Cerebellar nuclear complex (tissue), 1 donor: ENCODE measurements at regions not wholly inside any gene's neighbourhood (a gene's known extent, or its start where the extent isn't known, plus 50 kb on each side); places are given as distances from the start of the nearest gene placed in this dataset.

Source experiments
- DNase-seq, 2 experiments: peaks; one replicate each; lab custom pipeline; 2025; lab: John Stamatoyannopoulos, UW

DNA sequence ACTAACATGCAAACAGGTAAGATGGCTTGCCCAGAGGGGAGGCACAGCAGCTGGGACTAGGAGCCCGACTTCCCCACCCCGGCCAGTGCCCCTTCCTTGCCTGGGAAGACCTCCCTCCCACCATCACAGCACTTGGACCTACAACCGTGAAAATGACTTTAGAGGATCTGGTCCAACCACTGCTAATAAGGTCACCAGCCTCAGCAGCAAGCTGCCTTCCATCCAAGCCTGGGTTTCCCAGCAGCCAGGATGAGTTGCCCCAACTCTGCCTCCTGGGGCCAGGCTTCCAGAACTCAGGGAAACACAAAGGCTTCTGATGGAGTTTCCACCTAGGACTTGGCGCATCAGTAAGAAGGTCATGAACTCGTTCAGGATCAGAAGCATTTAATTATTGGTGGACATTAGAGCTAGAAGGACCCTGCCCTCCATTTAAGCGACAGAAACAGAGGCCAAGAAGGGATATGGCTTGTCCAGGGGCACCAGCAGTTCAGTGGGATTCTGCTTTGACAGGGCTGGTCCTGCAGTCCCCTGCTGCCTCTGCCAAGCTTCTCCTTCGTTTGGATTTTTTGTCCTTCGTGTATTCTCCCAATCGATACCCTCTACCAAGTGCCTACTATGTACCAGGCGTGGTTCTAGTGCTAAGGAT is 403.0 kb upstream of the ID2 start:
- no peak for DNase-seq

DNA sequence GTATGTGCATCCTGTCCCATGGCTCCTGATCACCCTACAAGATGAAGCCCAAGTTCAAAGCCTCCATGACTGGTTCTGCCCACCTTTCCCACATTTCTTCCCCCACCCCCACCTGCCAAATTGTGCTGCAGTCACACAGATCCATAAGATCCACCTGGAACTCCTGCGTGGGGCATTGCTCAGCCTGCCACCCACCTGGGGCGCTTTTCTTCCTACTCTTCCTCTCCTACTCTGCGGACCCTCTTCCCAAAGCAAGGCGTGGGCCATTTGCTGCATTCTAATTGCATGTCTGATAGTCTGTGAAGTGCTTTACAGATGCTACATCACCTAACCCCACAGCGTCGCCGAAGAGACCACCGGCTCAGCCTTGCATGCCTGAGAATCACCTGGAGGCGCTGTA is 402.4 kb upstream of the ID2 start:
- no peak for DNase-seq

DNA sequence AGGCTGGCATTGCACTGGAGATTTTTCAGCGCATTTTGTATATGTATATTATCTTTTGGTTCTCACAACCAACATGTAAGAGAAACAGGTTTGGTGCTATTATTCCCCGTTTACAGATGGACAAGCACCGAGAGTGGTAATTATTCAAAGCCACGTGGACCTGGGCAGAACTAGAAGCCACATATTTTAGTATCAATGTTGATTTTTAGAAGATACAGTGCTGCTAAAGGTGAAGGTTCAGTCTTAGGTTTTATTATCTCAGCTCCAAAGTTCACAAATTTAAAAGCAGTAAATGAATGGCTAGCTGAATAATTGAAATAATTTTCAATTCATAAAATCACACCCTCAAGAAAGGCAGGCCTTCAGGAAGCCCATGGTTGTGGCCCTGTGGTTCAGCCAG is 400.6 kb upstream of the ID2 start:
- no peak for DNase-seq

DNA sequence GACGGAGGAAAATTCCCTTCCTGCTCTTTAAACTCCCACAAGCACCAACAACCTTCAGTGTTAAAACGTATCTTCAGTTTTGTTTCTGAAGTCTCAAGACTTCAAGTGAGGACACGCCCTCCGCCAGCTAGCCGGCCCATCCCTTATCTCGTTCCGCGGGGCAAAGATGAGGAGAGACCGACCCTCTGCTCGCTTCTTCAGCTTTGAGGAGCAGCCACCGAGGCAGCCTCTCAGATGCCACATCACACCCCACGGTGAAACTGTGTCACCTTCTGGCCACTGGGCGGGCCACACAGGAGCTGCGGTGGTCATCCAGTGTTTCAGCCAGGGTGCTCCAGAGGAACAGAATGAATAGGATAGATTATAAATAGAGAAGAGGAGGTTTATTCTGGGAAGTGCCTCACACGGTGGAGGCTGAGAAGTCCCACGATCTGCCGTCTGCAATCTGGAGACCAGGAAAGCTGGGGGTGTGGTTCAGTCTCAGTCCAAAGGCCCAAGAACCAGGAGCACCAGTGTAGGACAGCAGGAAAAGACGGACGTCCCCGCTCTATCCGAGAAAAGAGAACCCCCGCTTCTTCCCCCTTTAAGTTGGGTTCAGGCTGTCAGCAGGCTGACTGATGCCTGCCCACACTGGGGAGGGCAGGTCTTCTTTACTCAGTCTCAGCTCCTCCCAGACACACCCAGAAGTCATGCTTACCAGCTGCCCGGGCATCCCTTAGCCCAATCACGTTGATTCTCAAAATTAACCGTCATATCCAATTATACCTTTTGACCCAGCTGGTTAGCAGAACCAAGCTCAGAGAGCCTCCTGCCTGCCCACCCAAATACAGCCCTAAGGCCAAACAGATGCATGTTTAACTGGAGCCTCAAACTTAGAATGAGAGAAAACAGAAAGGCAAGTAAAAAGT is 399.7 kb upstream of the ID2 start:
- DNase-seq, result no peak

DNA sequence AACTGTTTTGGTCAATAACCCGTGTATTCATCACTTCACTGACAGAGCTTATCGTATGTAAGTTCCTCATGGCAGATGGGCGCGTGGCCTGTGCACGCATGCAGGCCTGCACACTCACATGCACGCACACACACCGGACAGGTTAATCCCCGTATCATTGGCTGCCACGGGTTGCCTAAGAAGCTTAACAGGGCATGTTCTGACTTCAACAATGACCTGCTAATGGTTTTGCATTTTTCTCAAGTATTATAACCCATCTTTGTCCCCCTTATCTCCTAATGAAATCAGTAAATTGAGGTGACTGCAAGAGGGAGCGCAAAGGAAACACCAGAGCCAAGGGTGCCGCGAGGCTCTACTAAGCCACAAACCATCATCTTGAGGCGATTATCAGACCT is 399.0 kb upstream of the ID2 start:
- no peak for DNase-seq

DNA sequence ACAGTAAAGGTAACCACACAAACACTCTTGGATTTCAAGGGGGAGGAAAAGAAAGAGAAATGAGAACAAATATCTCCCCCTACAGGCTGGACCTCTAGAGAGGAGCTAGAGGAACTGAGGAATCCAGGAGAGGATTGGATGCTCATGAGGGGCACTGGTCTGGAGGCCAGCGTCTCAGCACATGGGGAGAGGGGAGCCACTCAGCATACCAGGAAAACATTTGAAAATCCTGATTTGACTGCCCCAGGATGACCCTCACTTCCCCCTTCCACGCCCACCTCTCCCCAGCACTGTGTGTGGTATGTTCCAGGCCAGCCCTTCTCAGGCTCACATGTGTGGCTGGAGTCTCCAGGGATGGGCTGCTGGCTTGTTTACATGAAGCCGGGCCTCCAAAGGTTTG is 396.8 kb upstream of the ID2 start:
- no peak for DNase-seq

DNA sequence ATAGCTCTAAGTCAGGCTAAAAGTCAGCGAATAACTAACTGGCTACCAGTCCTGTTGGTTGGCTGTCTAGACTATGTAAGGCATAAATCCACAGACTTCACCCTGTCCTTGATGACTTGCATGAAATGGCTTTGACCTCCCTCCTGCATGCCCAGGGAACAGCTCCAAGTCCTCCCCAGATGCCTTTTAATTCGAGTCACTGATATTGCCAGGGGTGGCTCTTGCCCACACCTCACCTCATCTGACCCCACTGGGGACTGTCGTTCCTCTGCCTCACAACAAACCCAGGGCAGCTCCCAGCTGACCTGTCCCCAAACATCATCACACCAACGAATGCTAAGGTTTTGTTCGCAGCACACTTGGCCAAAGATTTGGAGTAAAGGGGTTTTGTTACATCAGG is 396.0 kb upstream of the ID2 start:
- DNase-seq, result no peak

DNA sequence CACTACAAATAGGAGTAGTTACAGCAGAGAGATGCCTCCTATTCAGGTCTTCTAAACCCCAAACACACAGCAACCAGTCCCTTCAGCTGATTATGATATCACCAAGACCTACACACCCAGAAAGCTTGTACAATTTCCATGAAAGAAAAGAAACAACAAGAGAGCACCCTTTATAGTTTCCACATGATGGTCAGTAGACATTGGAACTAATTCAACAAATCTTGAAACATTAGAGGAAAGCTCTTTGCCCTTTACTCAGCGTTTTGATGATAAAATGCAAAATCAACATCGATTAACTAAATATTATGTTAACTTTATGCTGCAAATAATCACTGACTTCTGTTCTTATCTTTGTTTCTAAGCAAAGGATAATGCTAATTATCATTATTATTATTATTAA is 393.6 kb upstream of the ID2 start:
- DNase-seq, result no peak

DNA sequence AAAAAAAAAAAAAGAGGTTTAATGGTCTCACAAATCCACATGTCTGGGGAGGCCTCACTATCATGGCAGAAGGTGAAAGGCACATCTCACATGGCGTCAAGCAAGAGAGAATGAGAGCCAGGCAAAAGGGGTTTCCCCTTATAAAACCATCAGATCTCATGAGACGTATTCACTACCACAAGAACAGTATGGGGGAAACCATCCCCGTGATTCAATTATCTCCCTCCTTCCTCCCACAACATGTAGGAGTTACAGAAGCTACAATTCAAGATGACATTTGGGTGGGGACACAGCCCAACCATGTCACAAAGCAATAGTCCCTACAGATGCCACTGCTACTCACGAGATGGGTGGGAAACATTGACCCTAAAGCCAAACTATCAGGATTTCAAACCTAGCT is 392.7 kb upstream of the ID2 start:
- no peak for DNase-seq

DNA sequence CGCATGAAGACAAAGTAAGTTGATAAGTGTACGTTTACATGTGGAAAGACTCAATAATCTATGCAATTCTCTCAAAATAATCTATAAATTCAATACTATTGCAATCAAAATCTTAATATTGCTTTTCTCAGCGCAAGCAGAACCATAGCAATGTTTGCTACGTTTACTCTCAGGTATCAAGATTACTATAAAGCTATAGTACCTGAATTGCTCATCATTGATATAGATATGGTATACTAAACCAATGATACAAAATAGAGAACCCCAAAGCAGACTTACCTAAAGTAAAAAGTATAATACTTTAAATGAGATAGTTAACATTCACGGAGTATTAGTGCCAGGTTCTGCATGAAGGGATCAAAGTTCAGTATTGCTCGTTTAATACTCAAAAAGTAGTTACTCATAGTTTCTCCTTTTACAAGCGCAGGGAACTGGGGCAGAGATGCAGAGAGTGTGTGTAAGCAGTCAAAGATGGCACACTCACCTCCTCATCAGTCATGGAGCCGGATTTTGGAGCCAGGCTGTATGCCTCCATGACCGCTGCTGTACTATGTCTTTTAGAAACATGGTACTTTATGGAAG is 391.0 kb upstream of the ID2 start:
- DNase-seq, result no peak

DNA sequence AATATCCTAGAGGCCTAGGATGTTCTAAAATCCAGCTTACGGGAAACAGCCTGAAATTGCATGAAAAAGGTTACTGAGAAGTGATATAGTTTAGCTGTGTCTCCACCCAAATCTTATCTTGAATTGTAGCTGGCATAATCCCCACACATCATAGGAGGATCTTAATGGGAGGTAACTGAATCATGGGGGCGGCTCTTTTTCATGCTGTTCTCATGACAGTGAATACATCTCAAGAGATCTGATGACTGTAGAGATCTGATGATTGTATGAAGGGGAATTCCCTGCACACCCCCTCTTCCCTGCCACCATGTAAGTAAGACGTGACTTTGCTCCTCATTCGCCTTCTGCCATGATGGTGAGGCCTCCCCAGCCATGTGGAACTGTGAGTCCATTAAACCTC is 385.6 kb upstream of the ID2 start:
- no peak for DNase-seq

DNA sequence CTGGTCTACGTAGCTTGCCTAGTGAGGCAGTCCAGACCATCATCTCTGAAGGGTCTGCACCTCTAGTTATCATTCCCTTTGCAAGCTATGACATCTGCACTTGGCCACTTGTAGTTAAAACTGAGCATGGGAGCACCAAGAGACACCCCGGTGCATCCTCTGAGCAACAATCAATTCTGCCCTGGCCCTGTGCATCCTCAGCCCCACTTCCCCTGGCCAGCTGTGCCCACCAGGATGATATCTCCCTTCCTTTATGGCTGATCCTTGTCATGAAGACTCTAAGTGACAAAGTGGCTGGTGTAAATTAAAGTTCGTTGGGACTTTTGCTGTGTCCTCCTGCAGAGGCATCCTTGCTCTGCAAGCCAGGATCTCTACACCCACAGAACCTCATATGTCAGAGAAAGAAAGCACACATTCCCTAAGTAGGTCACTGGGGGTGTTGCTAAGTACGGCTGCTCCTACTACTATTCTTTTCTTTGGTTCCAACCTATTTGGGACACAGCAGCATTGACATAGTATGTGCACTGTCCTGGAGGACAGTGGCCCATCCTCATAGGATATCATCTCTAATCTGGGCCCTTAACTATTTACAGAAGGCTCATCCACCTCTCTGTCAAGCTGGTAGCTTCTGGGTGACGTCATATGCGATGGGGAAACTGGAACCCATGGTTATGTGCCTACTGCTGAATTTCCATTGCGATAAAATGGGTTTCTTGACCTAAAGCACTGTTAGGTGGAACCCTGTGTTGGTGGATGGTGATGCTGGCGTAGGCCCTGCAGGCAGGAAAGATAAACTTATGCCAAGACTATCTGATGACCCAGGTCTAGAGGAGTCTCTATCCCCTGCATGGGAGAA is 384.3 kb upstream of the ID2 start:
- DNase-seq, result no peak

DNA sequence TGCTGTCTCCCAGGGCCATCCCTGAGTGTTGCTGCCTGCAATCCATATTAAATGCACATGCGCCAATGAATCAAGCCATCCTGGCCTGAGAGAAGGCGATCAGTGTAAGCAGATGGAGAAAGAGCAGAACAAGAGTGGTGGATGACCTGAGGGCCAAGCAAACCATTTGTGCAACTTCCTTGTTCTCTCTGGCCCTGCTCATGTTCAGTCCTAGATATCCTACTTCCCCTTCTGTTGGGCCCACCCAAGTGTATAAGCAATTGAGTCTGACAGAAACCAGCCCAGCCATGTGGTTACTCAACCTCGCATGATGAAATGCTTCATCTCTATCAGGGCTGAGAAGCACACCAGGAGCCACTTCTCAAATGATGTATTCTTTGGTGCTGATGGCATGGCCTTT is 383.1 kb upstream of the ID2 start:
- no peak for DNase-seq

DNA sequence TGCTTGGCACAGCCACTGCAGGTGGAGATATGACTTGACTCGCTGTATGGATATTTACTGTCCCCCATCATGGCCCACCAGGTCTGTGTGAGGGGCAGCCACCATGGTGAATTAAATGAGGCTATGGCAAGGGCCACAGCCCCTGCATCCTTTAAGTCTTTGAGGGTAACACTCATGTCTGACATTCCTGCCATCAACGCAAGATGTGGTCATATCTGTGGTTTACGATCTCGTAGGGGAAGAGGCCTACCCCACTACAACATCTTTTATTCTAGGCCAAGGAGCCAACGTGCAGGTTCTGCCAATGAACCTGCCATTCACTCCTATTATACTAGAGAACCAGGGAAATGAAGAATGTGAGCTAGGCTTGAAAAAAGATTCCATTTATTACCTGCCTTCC is 381.6 kb upstream of the ID2 start:
- no peak for DNase-seq

DNA sequence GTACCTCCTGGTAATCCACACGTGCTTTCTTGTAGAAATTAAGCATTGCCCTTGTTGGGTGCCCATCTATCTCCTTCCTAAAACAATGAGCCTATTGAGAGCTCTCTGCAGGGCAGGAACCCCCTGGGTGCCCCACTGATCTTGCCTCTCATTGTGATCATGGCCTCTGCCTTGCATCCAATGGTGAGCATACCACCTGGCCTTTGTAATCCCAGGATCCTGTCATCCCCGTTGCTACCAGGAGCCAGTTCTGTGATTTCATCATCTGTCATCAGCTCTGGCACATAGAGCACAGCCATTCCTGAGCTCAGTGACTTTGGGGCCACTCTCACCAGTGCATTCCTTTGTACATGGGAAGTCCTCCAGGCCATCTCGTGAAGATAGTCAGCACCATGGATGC is 381.0 kb upstream of the ID2 start:
- no peak for DNase-seq

DNA sequence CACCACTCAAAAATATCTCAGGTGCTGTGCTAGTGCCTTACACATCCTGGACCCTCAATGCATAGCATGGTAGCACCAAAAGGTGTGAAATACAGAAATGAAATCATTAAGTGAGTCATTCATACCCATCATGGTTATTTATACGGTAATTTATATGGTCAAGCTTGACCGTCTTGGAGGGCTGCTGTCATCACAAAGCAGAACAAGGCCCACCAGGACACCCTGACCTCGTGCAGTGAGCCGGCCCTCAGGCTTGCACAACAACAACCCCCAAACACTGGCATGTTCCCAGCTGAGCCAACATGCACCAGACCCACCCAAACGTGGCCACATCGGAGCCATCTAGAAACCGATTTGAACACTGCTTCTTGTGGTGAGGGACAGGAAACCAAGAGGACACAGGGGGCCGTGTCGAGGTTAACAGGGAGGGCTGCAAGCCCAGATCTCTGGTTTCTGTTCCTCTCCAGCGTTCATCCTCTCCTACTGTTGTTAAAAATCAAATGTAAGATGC is 378.5 kb upstream of the ID2 start:
- no peak for DNase-seq

DNA sequence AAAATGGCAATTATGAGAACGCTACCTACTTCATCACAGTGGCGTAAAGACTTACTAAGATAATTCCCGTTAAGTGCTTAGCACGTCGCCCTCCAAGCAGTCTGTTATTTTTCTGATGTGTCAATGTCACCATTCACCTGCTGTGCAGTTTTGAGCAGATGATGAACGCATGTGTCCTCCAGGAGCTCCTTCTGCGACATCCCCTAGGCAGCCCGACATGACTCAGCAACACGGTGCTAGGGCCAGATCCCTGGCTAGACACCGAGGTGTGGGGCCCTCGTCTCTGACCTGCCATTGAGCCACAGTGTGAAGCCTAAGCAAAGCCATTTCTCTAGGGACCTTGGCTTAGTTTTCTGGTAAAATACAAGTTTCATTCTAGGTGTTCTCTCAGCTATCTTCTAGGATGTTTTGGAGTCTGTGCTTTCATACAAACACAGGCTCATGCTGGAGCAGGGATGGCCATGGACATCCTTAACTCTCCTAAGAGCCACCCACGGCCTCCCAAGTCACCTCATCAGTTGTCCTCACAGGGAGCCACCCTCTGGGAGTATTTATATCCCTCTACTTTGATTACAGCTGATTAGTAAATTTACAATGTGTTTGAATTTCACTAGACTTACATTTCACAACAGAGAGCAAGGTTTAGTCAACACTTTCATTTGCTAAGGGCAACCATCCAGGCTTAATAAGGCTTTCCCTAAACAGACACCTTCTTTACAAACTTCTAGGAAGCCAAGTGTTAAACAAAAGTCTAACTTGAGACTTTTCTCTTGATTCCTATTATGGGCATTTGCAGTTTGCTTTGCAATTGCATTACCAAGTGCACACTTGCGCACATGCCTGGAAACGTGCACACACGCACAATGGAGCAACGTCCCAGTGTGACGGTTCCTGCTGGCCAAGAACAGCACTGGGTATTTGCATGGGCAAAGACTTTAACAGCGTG is 376.8 kb upstream of the ID2 start:
- no peak for DNase-seq

DNA sequence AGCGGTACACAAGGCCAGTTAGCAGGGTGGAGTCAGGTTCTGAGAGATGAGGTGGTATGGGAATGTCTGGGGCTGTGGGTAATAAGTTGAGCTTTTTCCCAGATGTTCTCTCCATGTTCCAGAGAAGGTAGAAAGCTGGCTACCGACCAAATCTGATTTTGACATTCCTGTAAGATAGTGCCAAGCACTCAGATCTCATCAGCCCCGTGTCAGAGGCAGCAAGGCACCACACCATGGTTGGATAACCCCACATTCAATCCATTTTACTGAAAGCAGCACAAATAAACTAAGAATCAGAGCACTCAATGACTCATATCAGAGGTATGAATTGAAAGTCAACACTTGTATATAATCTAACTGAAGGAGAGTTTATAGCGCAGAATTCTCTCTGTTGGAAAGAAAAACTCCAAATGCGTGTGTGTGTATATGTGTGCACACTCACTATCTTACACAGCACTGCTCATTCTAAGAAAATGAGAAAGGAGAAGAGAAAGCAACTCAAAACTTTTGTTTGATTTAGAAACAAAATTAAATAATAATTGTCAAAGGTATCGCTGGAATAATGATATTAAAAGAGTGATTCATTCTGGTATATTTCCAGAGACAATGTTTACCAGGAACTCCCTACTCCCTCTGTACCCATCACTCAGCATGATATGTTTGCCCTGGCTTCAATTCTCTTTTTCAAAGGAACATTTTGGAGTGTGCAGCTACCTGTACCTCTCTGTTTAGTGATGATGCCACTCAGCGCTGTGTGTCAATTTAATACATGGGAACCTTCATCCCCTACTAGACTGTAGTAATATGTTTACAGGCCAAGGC is 375.1 kb upstream of the ID2 start:
- no peak for DNase-seq

DNA sequence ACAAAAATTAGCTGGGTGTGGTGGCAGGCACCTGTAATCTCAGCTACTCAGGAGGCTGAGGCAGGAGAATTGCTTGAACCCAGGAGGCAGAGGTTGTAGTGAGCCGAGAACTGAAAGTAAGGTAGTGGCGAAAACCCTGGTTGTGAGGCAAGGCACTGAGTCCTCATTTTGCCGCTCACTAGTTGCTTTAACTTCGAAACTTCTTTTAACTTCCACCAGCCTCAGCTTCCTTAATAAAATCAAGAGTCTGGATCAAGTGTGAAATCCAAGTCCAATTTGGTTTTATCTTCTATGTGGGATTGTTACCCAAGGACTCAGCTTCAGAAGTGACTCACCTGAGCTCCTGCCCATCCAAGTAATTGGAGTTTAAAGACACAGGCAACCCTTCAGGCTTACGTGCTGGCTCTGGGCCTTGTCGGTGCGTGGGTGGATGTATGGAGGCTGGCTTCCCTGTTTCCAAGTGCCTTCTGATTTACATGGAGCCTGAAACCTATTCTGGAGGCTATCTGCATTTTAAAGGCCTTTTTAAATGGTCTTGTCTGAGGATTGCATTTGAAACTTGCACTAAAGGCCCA is 374.2 kb upstream of the ID2 start:
- DNase-seq, result no peak

DNA sequence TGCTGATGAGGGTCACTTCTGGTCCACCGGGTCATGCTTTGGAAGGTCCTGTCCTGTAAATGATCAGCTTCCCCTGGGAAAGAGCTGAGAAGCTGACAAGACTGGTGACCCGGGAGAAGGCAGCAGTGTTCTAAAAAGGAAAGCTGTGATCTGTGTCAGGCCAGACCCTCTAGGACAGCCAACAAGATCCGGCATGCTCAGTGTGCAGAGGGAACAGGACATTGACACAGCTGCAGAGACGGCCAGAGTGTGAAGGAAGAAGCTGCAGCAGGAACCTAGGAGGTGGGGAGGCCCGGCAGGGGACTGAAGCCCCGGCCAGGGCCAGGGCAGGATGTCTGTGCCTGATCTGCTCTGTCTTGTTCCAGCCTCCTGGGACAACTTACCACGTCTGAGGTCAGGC is 372.7 kb upstream of the ID2 start:
- DNase-seq, result no peak
